NCI-H2227 treated with DMSO at 0.1 percent for 48 hours (cell line): ENCODE measurements at regions not wholly inside any gene's neighbourhood (a gene's known extent, or its start where the extent isn't known, plus 50 kb on each side); places are given as distances from the start of the nearest gene placed in this dataset.

Experiments used
- DNase-seq: peaks from one replicate; lab custom pipeline; 2025; lab: John Stamatoyannopoulos, UW

GRCh38 chr2:9137379-9138150, 69.0 kb upstream of the ASAP2 start:
- DNase-seq = no peak

- no peak for DNase-seq
These were observed 70.6 kb upstream of the ASAP2 start for GRCh38 chr2:9135822-9136558.

GRCh38 chr2:9127316-9127715, 79.3 kb upstream of the ASAP2 start:
- DNase-seq = no peak

GRCh38 chr2:9126540-9126939, 80.1 kb upstream of the ASAP2 start:
- DNase-seq = no peak

GRCh38 chr2:9124231-9124741, 82.3 kb upstream of the ASAP2 start:
- no peak for DNase-seq

GRCh38 chr2:9123069-9123468, 83.5 kb upstream of the ASAP2 start:
- DNase-seq = no peak

GRCh38 chr2:9122367-9122766, 84.2 kb upstream of the ASAP2 start:
- DNase-seq = no peak

GRCh38 chr2:9118383-9118960, 88.1 kb upstream of the ASAP2 start:
- DNase-seq = no peak

GRCh38 chr2:9115229-9115628, 91.4 kb upstream of the ASAP2 start:
- no peak for DNase-seq

GRCh38 chr2:9114458-9114857, 92.2 kb upstream of the ASAP2 start:
- no peak for DNase-seq

- no peak for DNase-seq
These were observed 92.7 kb upstream of the ASAP2 start for GRCh38 chr2:9113916-9114315.

GRCh38 chr2:9113262-9113661, 93.3 kb upstream of the ASAP2 start:
- DNase-seq = no peak

GRCh38 chr2:9112079-9112721, 94.4 kb upstream of the ASAP2 start:
- DNase-seq = no peak

GRCh38 chr2:9110893-9111569, 95.6 kb upstream of the ASAP2 start:
- no peak for DNase-seq

- no peak for DNase-seq
These were observed 96.2 kb upstream of the ASAP2 start for GRCh38 chr2:9110346-9110884.

- no peak for DNase-seq
These were observed 96.7 kb upstream of the ASAP2 start for GRCh38 chr2:9109871-9110270.

- no peak for DNase-seq
These were observed 98.2 kb upstream of the ASAP2 start for GRCh38 chr2:9108210-9108967.

GRCh38 chr2:9107168-9108025, 99.2 kb upstream of the ASAP2 start:
- DNase-seq = no peak

- DNase-seq = peak; percentile 49
These were observed 100.1 kb upstream of the ASAP2 start for GRCh38 chr2:9106338-9107167.
